ENCODE measurements at regions not wholly inside any gene's neighbourhood (a gene's known extent, or its start where the extent isn't known, plus 50 kb on each side); places are given as distances from the start of the nearest gene placed in this dataset.

GRCh38 chrX:139094671-139095592 lies 383.4 kb upstream of the FGF13 start (continued):
- no peak for TF ChIP-seq SUZ12 (IDR thresholded peaks at IDR 0.05; ENCODE audit: low read length)
- TF ChIP-seq SIRT6 (IDR thresholded peaks at IDR 0.05; ENCODE audit: low read length), result no peak
- no peak for TF ChIP-seq POLR2A (IDR thresholded peaks at IDR 0.05; ENCODE audit: control extremely low read depth in 1 of 2, low read depth in 2 of 2, low read length in 2 of 2)
- no peak for TF ChIP-seq RXRA (IDR thresholded peaks at IDR 0.05; ENCODE audit: insufficient read depth, low read depth, low read length)
- TF ChIP-seq POLR2AphosphoS5 (IDR thresholded peaks at IDR 0.05; ENCODE audit: low read depth, low read length), result no peak
- no peak for TF ChIP-seq YY1 (IDR thresholded peaks at IDR 0.05; ENCODE audit: low read depth, low read length)
- no peak for TF ChIP-seq TEAD4 (IDR thresholded peaks at IDR 0.05; ENCODE audit: low read depth, low read length)
- TF ChIP-seq BACH1 (IDR thresholded peaks at IDR 0.05; ENCODE audit: low read length), result no peak
- TF ChIP-seq SP1 (IDR thresholded peaks at IDR 0.05; ENCODE audit: low read depth, low read length), result no peak
- TF ChIP-seq FOSL1 (IDR thresholded peaks at IDR 0.05; ENCODE audit: insufficient read depth, low read depth, low read length), result no peak
